Uterus (tissue), 2 donors: ENCODE measurements at regions not wholly inside any gene's neighbourhood (a gene's known extent, or its start where the extent isn't known, plus 50 kb on each side); places are given as distances from the start of the nearest gene placed in this dataset.

Source experiments
- CTCF ChIP-seq, 4 experiments: fragments of 200-600 bp in 2 of 4; fragments of 450-650 bp in 2 of 4; sonication (generic) in 2 of 4; IDR thresholded peaks; one replicate each; pipeline ENCODE4 v1.5.1; 2016 to 2019; ENCODE audit warnings: antibody characterized with exemption in 4 of 4, mild to moderate bottlenecking in 2 of 4, moderate library complexity in 1 of 4
- POLR2A ChIP-seq, 2 donors: fragments of 450-650 bp; IDR thresholded peaks; one replicate each; pipeline ENCODE4 v1.6.1; 2016; ENCODE audit warnings: antibody characterized with exemption in 2 of 2, mild to moderate bottlenecking in 1 of 2, moderate library complexity in 1 of 2

- TF ChIP-seq CTCF (IDR thresholded peaks at IDR 0.05) (no peak), POLR2A (IDR thresholded peaks at IDR 0.05) (no peak)
Observed at GRCh38 chr10:33073641-33074415, 115.8 kb upstream of the ITGB1 start.
